ENCODE measurements at regions not wholly inside any gene's neighbourhood (a gene's known extent, or its start where the extent isn't known, plus 50 kb on each side); places are given as distances from the start of the nearest gene placed in this dataset.

- no peak for DNase-seq (ENCODE audit: low spot score in 2 of 2)
- H3K36me3 ChIP-seq = no peaks in the 10 kb centered on the region
- no peak for TF ChIP-seq CTCF (IDR thresholded peaks at IDR 0.05)
- no peaks in the 10 kb centered on the region for H3K4me1 ChIP-seq
- no peaks in the 10 kb centered on the region for H3K9me3 ChIP-seq
- H3K27ac ChIP-seq = no peak overlapping the region
- H3K4me3 ChIP-seq = no peak overlapping the region
- intact Hi-C loops (cut with DNase I) = no loop called here
- H3K27me3 ChIP-seq = no peaks in the 10 kb centered on the region
Measured at GRCh38 chr14:56413721-56414120, 165.9 kb upstream of the TMEM260 start.

GRCh38 chr14:56414236-56414635, 165.4 kb upstream of the TMEM260 start:
- no peak overlapping the region for H3K4me3 ChIP-seq
- no peak overlapping the region for H3K27ac ChIP-seq
- DNase-seq (ENCODE audit: low spot score in 2 of 2) = no peak
- no peak for TF ChIP-seq CTCF (IDR thresholded peaks at IDR 0.05)
- no peaks in the 10 kb centered on the region for H3K36me3 ChIP-seq
- H3K9me3 ChIP-seq = no peaks in the 10 kb centered on the region
- H3K4me1 ChIP-seq = no peaks in the 10 kb centered on the region
- intact Hi-C loops (cut with DNase I) = no loop called here
- H3K27me3 ChIP-seq = no peaks in the 10 kb centered on the region

- DNase-seq (ENCODE audit: low spot score in 2 of 2) = no peak
- no peak overlapping the region for H3K27ac ChIP-seq
- intact Hi-C loops (cut with DNase I) = no loop called here
- TF ChIP-seq CTCF (IDR thresholded peaks at IDR 0.05) = no peak
- no peaks in the 10 kb centered on the region for H3K9me3 ChIP-seq
- no peaks in the 10 kb centered on the region for H3K36me3 ChIP-seq
- no peaks in the 10 kb centered on the region for H3K4me1 ChIP-seq
- H3K4me3 ChIP-seq = no peak overlapping the region
- no peaks in the 10 kb centered on the region for H3K27me3 ChIP-seq
Measured at GRCh38 chr14:56416213-56416612, 163.4 kb upstream of the TMEM260 start.

- no peaks in the 10 kb centered on the region for H3K27me3 ChIP-seq
- DNase-seq (ENCODE audit: low spot score in 2 of 2) = no peak
- no peak for TF ChIP-seq CTCF (IDR thresholded peaks at IDR 0.05)
- H3K4me1 ChIP-seq = no peaks in the 10 kb centered on the region
- no peak overlapping the region for H3K4me3 ChIP-seq
- intact Hi-C loops (cut with DNase I) = no loop called here
- H3K36me3 ChIP-seq = no peaks in the 10 kb centered on the region
- no peaks in the 10 kb centered on the region for H3K9me3 ChIP-seq
- H3K27ac ChIP-seq = no peak overlapping the region
Measured at GRCh38 chr14:56417173-56417572, 162.4 kb upstream of the TMEM260 start.

GRCh38 chr14:56419750-56420149, 159.8 kb upstream of the TMEM260 start:
- no peak for TF ChIP-seq CTCF (IDR thresholded peaks at IDR 0.05)
- Histone ChIP-seq H3K9me3 (no peaks in the 10 kb centered on the region), H3K4me1 (peaks cover 0 to 4% of the 10 kb centered on the region in 2 donors), H3K36me3 (no peaks in the 10 kb centered on the region), H3K27ac (no peak overlapping the region), H3K27me3 (no peaks in the 10 kb centered on the region), H3K4me3 (no peak overlapping the region)
- DNase-seq (ENCODE audit: low spot score in 2 of 2) = no peak
- intact Hi-C loops (cut with DNase I) = loop anchor here (5.0 kb wide), 2 partner anchors 62 to 302 kb away; partner anchors contain the start of gene PELI2

- Histone ChIP-seq H3K4me1 (peaks cover 0 to 4% of the 10 kb centered on the region in 2 donors), H3K9me3 (no peaks in the 10 kb centered on the region), H3K27ac (no peak overlapping the region), H3K4me3 (no peak overlapping the region), H3K36me3 (no peaks in the 10 kb centered on the region), H3K27me3 (no peaks in the 10 kb centered on the region)
- no peak for DNase-seq (ENCODE audit: low spot score in 2 of 2)
- no peak for TF ChIP-seq CTCF (IDR thresholded peaks at IDR 0.05)
- intact Hi-C loops (cut with DNase I) = loop anchor here (1.0 to 5.0 kb wide), 4 partner anchors 65 to 715 kb away; partner anchors contain the start of gene PELI2
Measured at GRCh38 chr14:56422221-56422620, 157.4 kb upstream of the TMEM260 start.
